Skeletal muscle tissue (tissue), 3 donors: ENCODE measurements at regions not wholly inside any gene's neighbourhood (a gene's known extent, or its start where the extent isn't known, plus 50 kb on each side); places are given as distances from the start of the nearest gene placed in this dataset.

ENCODE experiments used
- H3K27ac ChIP-seq: one replicate; pipeline ENCODE4 v1.7.0; 2013; ENCODE audit warnings: mild to moderate bottlenecking, low read depth, low read length, inconsistent platforms
- H3K27me3 ChIP-seq, 3 donors: one replicate each; pipeline ENCODE4 v1.7.0; 2013; ENCODE audit warnings: low read length in 3 of 3; ENCODE audit not compliant: control insufficient read depth in 3 of 3, insufficient read depth in 3 of 3
- H3K36me3 ChIP-seq, 3 donors: one replicate each; pipeline ENCODE4 v1.7.0; 2013; ENCODE audit warnings: low read length in 3 of 3; ENCODE audit not compliant: control insufficient read depth in 3 of 3, insufficient read depth in 3 of 3
- H3K4me1 ChIP-seq, 3 donors: one replicate each; pipeline ENCODE4 v1.7.0; 2013; ENCODE audit warnings: low read length in 3 of 3, mild to moderate bottlenecking in 3 of 3; ENCODE audit not compliant: control insufficient read depth in 3 of 3, insufficient read depth in 3 of 3
- H3K4me3 ChIP-seq, 3 donors: one replicate each; pipeline ENCODE4 v1.7.0; 2013; ENCODE audit warnings: low read length in 3 of 3
- H3K9ac ChIP-seq, 3 donors: one replicate each; pipeline ENCODE4 v1.7.0; 2013; ENCODE audit warnings: low read length in 3 of 3, mild to moderate bottlenecking in 3 of 3, moderate library complexity in 2 of 3, low read depth in 1 of 3
- H3K9me3 ChIP-seq, 3 donors: one replicate each; pipeline ENCODE4 v1.7.0; 2013; ENCODE audit warnings: low read length in 3 of 3; ENCODE audit not compliant: control insufficient read depth in 3 of 3
- donor health status: Osteomylitis.

DNA sequence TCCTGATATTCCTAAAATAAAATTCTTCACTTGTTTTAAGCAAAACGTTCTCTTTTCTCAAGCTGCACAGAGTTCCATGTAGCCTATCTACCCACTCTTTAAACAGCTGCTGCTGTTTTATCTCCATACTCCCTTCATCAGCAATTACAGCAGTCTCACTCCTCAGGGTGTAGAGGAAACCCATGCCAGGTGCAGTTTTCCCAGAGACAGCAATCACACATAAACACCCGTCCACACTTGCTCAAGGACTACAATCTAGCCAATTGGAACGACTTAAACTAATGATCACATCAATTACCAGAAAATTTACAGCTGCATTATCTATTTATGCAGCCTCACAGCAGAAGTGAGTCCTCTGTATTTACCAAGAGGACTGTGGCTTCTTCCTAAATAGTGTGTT is 141.7 kb downstream of the HTR1A start:
- H3K36me3 ChIP-seq: no peaks in the 10 kb centered on the region
- H3K4me3 ChIP-seq: no peak overlapping the region
- no peaks in the 10 kb centered on the region for H3K9me3 ChIP-seq
- no peaks in the 10 kb centered on the region for H3K27me3 ChIP-seq
- no peak overlapping the region for H3K27ac ChIP-seq
- H3K4me1 ChIP-seq: no peaks in the 10 kb centered on the region
- no peak overlapping the region for H3K9ac ChIP-seq

DNA sequence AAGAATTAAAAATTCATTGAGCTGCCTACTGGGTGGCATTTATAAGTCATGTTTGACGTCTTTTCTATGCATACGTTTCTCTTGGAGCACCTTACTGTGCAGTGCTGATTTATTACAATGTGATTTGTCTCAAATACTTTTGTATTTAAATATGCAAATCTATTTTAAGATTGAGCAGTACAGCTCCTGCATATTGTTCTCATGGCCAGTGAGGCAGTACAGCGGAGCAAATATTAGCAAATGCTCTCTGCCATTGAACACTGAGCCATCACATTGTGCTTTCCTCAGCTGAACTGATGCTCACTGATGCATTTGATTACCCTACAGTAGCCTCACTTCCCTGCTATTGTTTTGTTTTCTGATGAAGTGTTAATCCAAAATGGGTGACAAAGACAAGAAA is 149.6 kb downstream of the HTR1A start:
- H3K4me3 ChIP-seq: no peak overlapping the region

DNA sequence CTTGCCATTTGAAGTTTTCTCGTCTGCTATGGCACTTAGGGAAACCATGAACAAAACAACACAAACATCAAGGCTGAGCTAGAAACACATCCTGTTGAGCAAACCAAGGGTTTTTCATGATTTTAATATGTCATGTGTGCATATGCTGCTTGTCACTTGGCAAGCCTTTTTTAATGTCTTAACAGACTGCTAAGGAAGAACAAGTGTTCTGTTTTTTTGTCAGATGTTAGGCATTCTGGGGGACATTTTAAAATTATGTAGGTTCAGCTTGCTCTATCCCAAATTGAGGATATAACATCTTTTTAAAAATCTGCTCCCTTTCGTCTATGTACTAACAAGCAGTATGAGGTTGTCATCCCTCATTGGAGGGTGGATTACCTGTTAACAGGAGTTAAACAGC is 150.3 kb downstream of the HTR1A start:
- no peaks in the 10 kb centered on the region for H3K9me3 ChIP-seq

More for the DNA sequence above, 149.6 kb downstream of the HTR1A start:
- Histone ChIP-seq H3K36me3 (no peaks in the 10 kb centered on the region), H3K9me3 (no peaks in the 10 kb centered on the region), H3K4me1 (no peaks in the 10 kb centered on the region), H3K9ac (no peak overlapping the region), H3K27me3 (no peaks in the 10 kb centered on the region), H3K27ac (no peak overlapping the region)

DNA sequence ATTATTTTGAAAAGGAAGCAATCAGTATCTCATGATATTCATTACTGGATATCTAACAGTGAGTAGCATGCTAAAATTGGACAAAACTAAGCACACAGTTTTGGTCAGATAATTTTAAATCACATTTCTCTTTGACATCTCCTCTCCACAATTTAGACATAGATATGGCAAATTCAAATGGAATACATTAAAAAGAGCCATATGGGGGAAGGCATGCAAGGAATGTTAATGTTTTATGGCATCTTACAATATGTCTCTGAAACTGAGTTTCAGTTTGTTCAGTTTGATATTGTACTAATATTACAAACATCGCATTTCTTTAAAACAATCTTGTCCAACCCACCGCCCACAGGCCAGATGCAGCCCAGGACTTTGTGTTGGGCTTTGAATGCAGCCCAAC is 151.0 kb downstream of the HTR1A start:
- Histone ChIP-seq H3K36me3 (no peaks in the 10 kb centered on the region), H3K4me3 (no peak overlapping the region), H3K27me3 (no peaks in the 10 kb centered on the region), H3K9me3 (no peaks in the 10 kb centered on the region), H3K27ac (no peak overlapping the region), H3K4me1 (no peaks in the 10 kb centered on the region), H3K9ac (no peak overlapping the region)

More for the DNA sequence above, 150.3 kb downstream of the HTR1A start:
- H3K27me3 ChIP-seq: no peaks in the 10 kb centered on the region
- H3K36me3 ChIP-seq: no peaks in the 10 kb centered on the region
- H3K27ac ChIP-seq: no peak overlapping the region
- H3K4me3 ChIP-seq: no peak overlapping the region
- no peak overlapping the region for H3K9ac ChIP-seq
- H3K4me1 ChIP-seq: no peaks in the 10 kb centered on the region

DNA sequence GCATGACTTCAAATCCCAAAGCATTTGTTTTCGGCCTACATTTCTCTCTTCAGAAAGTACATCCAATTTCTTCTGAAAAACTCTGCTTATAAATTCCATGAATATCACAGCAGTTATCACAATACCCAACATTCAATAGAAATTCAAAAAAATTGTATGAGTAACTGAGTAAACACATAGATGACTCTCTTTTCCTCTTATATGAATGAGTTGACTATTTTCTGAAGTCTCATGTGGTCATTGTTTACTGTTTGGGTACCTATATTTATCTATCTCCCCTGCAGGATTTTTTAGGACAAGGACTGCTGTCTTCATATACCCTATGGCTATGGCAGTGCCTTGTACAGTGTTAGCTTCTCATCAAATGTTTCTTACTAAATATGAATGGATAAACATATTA is 157.1 kb downstream of the HTR1A start:
- no peaks in the 10 kb centered on the region for H3K36me3 ChIP-seq
- no peak overlapping the region for H3K9ac ChIP-seq
- no peaks in the 10 kb centered on the region for H3K9me3 ChIP-seq
- no peaks in the 10 kb centered on the region for H3K27me3 ChIP-seq
- no peak overlapping the region for H3K27ac ChIP-seq
- H3K4me1 ChIP-seq: no peaks in the 10 kb centered on the region
- H3K4me3 ChIP-seq: no peak overlapping the region

DNA sequence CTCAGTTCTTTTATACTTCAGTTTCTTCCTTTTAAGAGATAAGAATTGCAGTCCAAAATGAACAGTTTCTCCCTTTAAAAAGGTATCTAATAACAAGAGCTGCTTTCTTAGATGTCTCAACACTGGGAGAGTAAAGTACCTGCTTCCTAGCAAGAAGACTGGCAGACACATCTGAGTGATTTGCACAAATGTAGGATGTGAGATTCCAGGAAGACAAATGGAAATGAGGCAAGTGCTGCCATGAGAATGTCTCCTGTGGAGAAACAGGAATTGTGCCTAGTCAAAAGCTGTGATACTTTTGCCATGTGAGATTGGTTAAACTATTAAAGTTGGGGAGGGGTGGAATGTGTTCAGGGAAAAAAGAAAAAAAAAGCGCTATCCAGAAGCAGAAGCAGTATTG is 159.1 kb downstream of the HTR1A start:
- Histone ChIP-seq H3K9me3 (no peaks in the 10 kb centered on the region), H3K9ac (no peak overlapping the region), H3K4me3 (no peak overlapping the region), H3K4me1 (no peaks in the 10 kb centered on the region), H3K36me3 (no peaks in the 10 kb centered on the region), H3K27me3 (no peaks in the 10 kb centered on the region), H3K27ac (no peak overlapping the region)

DNA sequence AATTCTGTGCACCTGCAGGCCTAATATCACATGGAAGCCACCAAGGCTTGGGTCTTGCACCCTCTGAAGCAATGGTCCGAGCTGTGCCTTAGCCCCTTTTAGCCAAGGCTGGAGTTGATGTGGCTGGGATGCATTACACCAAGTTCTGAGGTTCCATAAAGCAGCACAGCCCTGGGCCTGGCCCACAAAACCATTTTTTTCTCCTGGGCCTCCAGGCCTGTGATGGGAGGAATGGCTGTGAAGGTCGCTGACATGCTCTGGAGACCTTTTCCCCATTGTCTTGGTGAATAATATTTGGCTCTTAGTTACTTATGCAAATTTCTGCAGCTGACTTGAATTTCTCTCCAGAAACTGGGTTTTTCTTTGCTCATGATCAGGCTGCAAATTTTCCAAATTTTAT is 167.3 kb downstream of the HTR1A start:
- Histone ChIP-seq H3K4me1 (no peaks in the 10 kb centered on the region), H3K9ac (no peak overlapping the region), H3K27ac (no peak overlapping the region), H3K4me3 (no peak overlapping the region), H3K36me3 (no peaks in the 10 kb centered on the region), H3K27me3 (no peaks in the 10 kb centered on the region), H3K9me3 (no peaks in the 10 kb centered on the region)

DNA sequence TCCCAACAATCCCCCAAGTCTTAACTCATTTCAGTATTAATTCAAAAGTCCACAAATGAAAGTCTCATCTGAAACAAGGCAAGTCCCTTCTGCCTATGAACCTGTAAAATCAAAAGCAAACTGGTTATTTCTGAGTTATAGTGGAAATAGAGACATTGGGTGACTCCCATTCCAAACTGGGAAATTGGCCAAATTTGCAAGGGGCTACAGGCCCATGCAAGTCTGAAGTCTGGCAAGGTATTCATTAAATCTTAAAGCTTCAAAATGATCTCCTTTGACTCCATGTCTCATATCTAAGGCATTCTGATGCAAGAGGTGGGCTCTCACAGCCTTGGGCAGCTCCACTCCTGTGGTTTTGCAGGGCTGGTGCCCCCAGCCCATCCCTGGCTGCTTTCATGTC is 167.9 kb downstream of the HTR1A start:
- no peaks in the 10 kb centered on the region for H3K4me1 ChIP-seq
- H3K27ac ChIP-seq: no peak overlapping the region
- no peaks in the 10 kb centered on the region for H3K27me3 ChIP-seq
- no peak overlapping the region for H3K9ac ChIP-seq
- no peaks in the 10 kb centered on the region for H3K9me3 ChIP-seq
- no peak overlapping the region for H3K4me3 ChIP-seq
- H3K36me3 ChIP-seq: no peaks in the 10 kb centered on the region

DNA sequence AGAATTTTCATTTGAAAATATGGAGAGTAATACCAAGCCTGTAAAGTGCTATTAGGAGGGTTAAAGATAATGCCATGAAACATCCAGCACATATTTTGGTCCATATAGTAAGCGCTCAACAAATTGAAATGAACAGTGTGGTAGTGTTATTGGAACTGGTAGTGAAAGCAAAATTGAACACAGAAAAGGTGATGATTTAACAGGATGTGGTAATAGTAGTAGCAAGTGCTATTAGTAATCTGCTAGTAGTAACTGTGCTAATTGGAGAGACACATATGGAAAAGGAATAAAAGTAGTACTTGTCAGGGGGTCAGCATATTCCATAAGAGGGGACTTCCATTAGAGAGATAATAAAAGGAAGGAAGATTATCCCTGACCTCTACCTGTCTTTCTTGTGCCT is 187.3 kb downstream of the HTR1A start:
- no peak overlapping the region for H3K4me3 ChIP-seq
- H3K4me1 ChIP-seq: no peaks in the 10 kb centered on the region
- H3K27ac ChIP-seq: no peak overlapping the region
- no peak overlapping the region for H3K9ac ChIP-seq
- no peaks in the 10 kb centered on the region for H3K27me3 ChIP-seq
- H3K9me3 ChIP-seq: no peaks in the 10 kb centered on the region
- H3K36me3 ChIP-seq: no peaks in the 10 kb centered on the region

DNA sequence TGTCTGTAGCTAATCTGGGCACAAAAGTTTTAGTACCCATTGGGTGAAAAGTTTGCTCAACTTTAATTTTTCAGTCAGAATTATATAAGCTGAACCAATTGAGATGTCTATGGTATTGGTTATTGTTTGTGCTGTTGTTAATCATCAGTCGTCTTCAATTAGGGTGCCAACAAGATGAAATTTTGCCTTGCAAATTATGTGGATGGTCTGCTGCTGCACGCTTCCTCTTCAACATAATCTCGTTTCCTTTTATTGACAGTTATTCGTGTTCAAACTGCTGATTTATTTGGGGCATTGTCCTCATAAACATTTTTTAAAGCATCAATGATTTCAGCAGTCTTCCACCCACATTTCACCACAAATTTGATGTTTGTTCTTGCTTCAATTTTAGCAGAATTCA is 194.0 kb downstream of the HTR1A start:
- H3K4me1 ChIP-seq: no peaks in the 10 kb centered on the region
- no peak overlapping the region for H3K27ac ChIP-seq
- no peaks in the 10 kb centered on the region for H3K36me3 ChIP-seq
- no peak overlapping the region for H3K9ac ChIP-seq
- H3K27me3 ChIP-seq: no peaks in the 10 kb centered on the region
- no peaks in the 10 kb centered on the region for H3K9me3 ChIP-seq
- no peak overlapping the region for H3K4me3 ChIP-seq

DNA sequence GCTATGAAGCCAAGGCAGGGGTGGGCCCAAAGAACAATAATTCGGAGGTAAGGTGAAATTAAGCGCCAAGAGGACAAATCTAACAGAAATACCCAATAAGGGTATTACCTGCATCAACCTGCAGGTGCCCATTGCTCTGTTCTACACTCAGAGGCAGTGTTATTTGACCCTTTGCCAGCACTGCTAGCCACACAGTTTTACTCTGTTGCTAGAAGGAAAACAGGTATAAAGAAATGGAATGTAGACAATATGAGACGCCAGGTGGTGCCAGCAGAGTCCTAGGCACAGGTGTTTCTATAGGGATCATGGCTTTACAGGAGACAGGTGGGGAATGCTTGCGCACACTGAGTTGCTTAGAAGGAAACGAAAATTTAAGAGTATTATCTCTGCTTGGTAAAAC is 201.3 kb downstream of the HTR1A start:
- Histone ChIP-seq H3K27ac (no peak overlapping the region), H3K4me1 (no peaks in the 10 kb centered on the region), H3K27me3 (no peaks in the 10 kb centered on the region), H3K9me3 (no peaks in the 10 kb centered on the region), H3K36me3 (no peaks in the 10 kb centered on the region), H3K9ac (no peak overlapping the region), H3K4me3 (no peak overlapping the region)
